ENCODE measurements at regions not wholly inside any gene's neighbourhood (a gene's known extent, or its start where the extent isn't known, plus 50 kb on each side); places are given as distances from the start of the nearest gene placed in this dataset.

DNA sequence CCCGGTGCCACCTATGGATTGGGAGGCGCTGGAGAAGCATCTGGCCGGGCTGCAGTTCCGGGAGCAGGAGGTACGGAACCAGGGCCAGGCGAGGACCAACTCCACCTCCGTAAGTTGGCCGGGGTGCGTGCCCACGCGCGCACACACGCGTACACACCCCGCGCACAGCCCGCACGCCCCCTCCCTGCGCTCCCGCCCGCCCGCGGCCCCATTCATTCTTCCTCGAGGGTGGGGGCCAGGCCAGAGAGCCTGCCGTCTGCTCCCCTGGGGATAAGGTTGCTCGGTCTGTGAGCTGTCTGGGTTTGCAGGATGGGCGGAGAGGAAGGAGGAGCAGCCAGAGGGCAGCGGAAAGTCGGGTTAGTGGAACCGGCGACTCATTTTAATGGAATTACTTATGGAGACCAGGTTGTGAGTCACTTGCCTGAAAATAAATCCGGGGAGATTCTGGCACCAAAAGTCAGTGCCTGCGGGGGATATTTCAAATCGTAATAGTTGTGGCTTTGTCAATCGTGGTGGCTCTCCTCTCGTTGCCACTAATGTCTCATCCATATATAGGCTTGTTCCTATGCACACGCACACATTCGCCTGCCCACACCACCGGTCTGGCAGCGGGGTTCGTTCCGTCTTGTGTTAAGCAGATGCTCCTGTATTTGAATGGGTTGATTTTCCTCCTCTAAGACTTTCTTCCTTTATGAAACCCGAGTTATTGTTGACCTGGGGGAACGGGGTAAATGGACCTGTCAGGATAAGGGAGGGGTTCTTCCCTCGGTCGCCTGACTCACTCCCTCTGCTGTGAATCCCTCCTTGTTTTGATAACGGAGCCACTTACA lies 223.4 kb upstream of the IL12A start:
- TF ChIP-seq, protein P1, sequence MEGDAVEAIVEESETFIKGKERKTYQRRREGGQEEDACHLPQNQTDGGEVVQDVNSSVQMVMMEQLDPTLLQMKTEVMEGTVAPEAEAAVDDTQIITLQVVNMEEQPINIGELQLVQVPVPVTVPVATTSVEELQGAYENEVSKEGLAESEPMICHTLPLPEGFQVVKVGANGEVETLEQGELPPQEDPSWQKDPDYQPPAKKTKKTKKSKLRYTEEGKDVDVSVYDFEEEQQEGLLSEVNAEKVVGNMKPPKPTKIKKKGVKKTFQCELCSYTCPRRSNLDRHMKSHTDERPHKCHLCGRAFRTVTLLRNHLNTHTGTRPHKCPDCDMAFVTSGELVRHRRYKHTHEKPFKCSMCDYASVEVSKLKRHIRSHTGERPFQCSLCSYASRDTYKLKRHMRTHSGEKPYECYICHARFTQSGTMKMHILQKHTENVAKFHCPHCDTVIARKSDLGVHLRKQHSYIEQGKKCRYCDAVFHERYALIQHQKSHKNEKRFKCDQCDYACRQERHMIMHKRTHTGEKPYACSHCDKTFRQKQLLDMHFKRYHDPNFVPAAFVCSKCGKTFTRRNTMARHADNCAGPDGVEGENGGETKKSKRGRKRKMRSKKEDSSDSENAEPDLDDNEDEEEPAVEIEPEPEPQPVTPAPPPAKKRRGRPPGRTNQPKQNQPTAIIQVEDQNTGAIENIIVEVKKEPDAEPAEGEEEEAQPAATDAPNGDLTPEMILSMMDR (conservative IDR thresholded peaks at IDR 0.05 in 1 of 2, IDR thresholded peaks at IDR 0.05 in 1 of 2; ENCODE audit: low read depth in 1 of 2, low read length in 2 of 2) = no peak
- TF ChIP-seq EZH2 (IDR thresholded peaks at IDR 0.05; ENCODE audit: low read length, missing control alignments) = no peak
